ENCODE measurements at regions not wholly inside any gene's neighbourhood (a gene's known extent, or its start where the extent isn't known, plus 50 kb on each side); places are given as distances from the start of the nearest gene placed in this dataset.
"Not testable (repeated sequence)": the region's sequence is repeated elsewhere in the genome, so short reads cannot be mapped to it uniquely, and the experiment has no call there.

DNA sequence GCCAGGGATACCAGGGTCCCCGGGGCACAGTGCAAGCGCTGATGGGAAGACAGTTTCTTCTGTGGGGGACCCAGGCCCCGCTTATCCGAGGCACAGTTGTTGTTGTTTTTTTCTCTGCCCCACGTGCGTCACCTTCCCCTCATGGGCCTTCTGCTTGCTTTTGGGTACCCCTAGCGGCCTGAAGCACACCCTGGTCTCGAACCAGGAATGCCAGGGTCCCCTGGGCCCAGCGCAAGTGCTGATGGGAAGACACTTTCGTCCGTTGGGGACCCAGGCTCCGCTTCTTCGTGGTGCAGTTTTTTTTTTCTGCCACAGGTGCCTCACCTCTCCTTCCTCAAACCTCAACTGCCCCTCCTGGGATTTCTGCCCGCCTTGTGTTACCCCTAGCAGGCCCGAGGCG lies 1708.5 kb upstream of the TPTE start:
- TF ChIP-seq, protein P1, sequence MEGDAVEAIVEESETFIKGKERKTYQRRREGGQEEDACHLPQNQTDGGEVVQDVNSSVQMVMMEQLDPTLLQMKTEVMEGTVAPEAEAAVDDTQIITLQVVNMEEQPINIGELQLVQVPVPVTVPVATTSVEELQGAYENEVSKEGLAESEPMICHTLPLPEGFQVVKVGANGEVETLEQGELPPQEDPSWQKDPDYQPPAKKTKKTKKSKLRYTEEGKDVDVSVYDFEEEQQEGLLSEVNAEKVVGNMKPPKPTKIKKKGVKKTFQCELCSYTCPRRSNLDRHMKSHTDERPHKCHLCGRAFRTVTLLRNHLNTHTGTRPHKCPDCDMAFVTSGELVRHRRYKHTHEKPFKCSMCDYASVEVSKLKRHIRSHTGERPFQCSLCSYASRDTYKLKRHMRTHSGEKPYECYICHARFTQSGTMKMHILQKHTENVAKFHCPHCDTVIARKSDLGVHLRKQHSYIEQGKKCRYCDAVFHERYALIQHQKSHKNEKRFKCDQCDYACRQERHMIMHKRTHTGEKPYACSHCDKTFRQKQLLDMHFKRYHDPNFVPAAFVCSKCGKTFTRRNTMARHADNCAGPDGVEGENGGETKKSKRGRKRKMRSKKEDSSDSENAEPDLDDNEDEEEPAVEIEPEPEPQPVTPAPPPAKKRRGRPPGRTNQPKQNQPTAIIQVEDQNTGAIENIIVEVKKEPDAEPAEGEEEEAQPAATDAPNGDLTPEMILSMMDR (IDR thresholded peaks at IDR 0.05), result not testable (repeated sequence)
- TF ChIP-seq POLR2A (IDR thresholded peaks at IDR 0.05), result not testable (repeated sequence)
